ENCODE measurements at regions not wholly inside any gene's neighbourhood (a gene's known extent, or its start where the extent isn't known, plus 50 kb on each side); places are given as distances from the start of the nearest gene placed in this dataset.

DNA sequence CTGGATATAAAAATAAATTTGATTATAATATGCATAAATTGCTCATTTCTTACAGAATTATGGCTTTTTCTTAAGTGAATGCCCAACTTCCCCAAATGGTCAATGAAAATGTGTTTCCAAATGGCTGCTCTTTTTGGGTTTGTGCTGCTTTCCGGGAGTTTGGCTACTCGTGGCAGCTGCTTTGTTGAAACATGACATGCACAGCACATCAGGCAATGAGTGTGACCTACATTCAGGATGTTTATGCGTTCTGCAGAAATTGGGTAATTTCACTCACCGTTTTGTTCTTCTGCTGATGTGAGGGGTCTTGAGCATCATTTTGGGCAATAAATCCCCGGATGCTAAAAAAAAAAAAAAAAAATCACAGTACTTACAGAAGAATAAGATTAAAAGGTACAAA is 825.0 kb upstream of the KLHL29 start:
- TF ChIP-seq, protein P1, sequence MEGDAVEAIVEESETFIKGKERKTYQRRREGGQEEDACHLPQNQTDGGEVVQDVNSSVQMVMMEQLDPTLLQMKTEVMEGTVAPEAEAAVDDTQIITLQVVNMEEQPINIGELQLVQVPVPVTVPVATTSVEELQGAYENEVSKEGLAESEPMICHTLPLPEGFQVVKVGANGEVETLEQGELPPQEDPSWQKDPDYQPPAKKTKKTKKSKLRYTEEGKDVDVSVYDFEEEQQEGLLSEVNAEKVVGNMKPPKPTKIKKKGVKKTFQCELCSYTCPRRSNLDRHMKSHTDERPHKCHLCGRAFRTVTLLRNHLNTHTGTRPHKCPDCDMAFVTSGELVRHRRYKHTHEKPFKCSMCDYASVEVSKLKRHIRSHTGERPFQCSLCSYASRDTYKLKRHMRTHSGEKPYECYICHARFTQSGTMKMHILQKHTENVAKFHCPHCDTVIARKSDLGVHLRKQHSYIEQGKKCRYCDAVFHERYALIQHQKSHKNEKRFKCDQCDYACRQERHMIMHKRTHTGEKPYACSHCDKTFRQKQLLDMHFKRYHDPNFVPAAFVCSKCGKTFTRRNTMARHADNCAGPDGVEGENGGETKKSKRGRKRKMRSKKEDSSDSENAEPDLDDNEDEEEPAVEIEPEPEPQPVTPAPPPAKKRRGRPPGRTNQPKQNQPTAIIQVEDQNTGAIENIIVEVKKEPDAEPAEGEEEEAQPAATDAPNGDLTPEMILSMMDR (IDR thresholded peaks at IDR 0.05) = no peak
- TF ChIP-seq POLR2AphosphoS5 (IDR thresholded peaks at IDR 0.05; ENCODE audit: low read depth, low read length) = no peak
- TF ChIP-seq, protein P2, sequence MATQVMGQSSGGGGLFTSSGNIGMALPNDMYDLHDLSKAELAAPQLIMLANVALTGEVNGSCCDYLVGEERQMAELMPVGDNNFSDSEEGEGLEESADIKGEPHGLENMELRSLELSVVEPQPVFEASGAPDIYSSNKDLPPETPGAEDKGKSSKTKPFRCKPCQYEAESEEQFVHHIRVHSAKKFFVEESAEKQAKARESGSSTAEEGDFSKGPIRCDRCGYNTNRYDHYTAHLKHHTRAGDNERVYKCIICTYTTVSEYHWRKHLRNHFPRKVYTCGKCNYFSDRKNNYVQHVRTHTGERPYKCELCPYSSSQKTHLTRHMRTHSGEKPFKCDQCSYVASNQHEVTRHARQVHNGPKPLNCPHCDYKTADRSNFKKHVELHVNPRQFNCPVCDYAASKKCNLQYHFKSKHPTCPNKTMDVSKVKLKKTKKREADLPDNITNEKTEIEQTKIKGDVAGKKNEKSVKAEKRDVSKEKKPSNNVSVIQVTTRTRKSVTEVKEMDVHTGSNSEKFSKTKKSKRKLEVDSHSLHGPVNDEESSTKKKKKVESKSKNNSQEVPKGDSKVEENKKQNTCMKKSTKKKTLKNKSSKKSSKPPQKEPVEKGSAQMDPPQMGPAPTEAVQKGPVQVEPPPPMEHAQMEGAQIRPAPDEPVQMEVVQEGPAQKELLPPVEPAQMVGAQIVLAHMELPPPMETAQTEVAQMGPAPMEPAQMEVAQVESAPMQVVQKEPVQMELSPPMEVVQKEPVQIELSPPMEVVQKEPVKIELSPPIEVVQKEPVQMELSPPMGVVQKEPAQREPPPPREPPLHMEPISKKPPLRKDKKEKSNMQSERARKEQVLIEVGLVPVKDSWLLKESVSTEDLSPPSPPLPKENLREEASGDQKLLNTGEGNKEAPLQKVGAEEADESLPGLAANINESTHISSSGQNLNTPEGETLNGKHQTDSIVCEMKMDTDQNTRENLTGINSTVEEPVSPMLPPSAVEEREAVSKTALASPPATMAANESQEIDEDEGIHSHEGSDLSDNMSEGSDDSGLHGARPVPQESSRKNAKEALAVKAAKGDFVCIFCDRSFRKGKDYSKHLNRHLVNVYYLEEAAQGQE (IDR thresholded peaks at IDR 0.05; ENCODE audit: insufficient read depth in 1 of 2, low read depth in 2 of 2, low read length in 1 of 2) = no peak
- TF ChIP-seq SIN3A (IDR thresholded peaks at IDR 0.05; ENCODE audit: borderline replicate concordance, insufficient read depth, low read depth, low read length) = no peak

Measured in Panc1 (cell line).